ENCODE measurements at regions not wholly inside any gene's neighbourhood (a gene's known extent, or its start where the extent isn't known, plus 50 kb on each side); places are given as distances from the start of the nearest gene placed in this dataset.
"Not testable (repeated sequence)": the region's sequence is repeated elsewhere in the genome, so short reads cannot be mapped to it uniquely, and the experiment has no call there.

- Histone ChIP-seq H3K4me3 (ENCODE audit: low read length, poor library complexity, severe bottlenecking) (no peak overlapping the region), H3K27me3 (ENCODE audit: insufficient read depth, low read length, poor library complexity, severe bottlenecking) (no peaks in the 10 kb centered on the region), H2AFZ (ENCODE audit: low read length) (no peak overlapping the region), H3F3A (ENCODE audit: low read depth) (no peaks in the 10 kb centered on the region), H3K79me2 (ENCODE audit: insufficient read depth, low read length) (no peaks in the 10 kb centered on the region), H3K9ac (ENCODE audit: low read depth, low read length, poor library complexity, severe bottlenecking) (no peak overlapping the region), H3K9me2 (replicated peaks; ENCODE audit: low read depth, low read length) (no peaks in the 10 kb centered on the region), H3K36me3 (ENCODE audit: insufficient read depth, low read length) (no peaks in the 10 kb centered on the region), H3K9me3 (ENCODE audit: insufficient read depth, low read depth, low read length) (no peaks in the 10 kb centered on the region), H3K4me1 (ENCODE audit: insufficient read depth, low read length, poor library complexity, severe bottlenecking) (peaks cover 2% of the 10 kb centered on the region), H3K4me2 (ENCODE audit: low read depth, low read length, poor library complexity, severe bottlenecking) (no peak overlapping the region), H4K20me1 (ENCODE audit: insufficient read depth, low read length, poor library complexity, severe bottlenecking) (no peaks in the 10 kb centered on the region)
- no peak for TF ChIP-seq CTCF (conservative IDR thresholded peaks at IDR 0.05; ENCODE audit: low read length)
- no peak for TF ChIP-seq EZH2phosphoT487 (IDR thresholded peaks at IDR 0.05; ENCODE audit: borderline replicate concordance)
Observed at GRCh38 chr6:126891158-126891557, 227.3 kb upstream of the RSPO3 start.

- H3K9ac ChIP-seq (ENCODE audit: low read depth, low read length, poor library complexity, severe bottlenecking) = not testable (repeated sequence)
Observed at GRCh38 chr6:126892869-126893268, 225.6 kb upstream of the RSPO3 start.

GRCh38 chr6:126897758-126898157 lies 220.7 kb upstream of the RSPO3 start:
- Histone ChIP-seq H4K20me1 (ENCODE audit: insufficient read depth, low read length, poor library complexity, severe bottlenecking) (no peaks in the 10 kb centered on the region), H3K9me2 (replicated peaks; ENCODE audit: low read depth, low read length) (0 out of 2 replicates have a peak, but pooled peaks cover 3% of the 10 kb centered on the region), H3K9me3 (ENCODE audit: insufficient read depth, low read depth, low read length) (no peaks in the 10 kb centered on the region), H3K9ac (ENCODE audit: low read depth, low read length, poor library complexity, severe bottlenecking) (no peak overlapping the region), H3K4me2 (ENCODE audit: low read depth, low read length, poor library complexity, severe bottlenecking) (no peak overlapping the region), H3F3A (ENCODE audit: low read depth) (no peaks in the 10 kb centered on the region), H2AFZ (ENCODE audit: low read length) (no peak overlapping the region), H3K4me3 (ENCODE audit: low read length, poor library complexity, severe bottlenecking) (no peak overlapping the region), H3K4me1 (ENCODE audit: insufficient read depth, low read length, poor library complexity, severe bottlenecking) (no peaks in the 10 kb centered on the region), H3K27me3 (ENCODE audit: insufficient read depth, low read length, poor library complexity, severe bottlenecking) (no peaks in the 10 kb centered on the region), H3K79me2 (ENCODE audit: insufficient read depth, low read length) (no peaks in the 10 kb centered on the region), H3K36me3 (ENCODE audit: insufficient read depth, low read length) (no peaks in the 10 kb centered on the region)
- TF ChIP-seq CTCF (conservative IDR thresholded peaks at IDR 0.05; ENCODE audit: low read length) = no peak
- TF ChIP-seq EZH2phosphoT487 (IDR thresholded peaks at IDR 0.05; ENCODE audit: borderline replicate concordance) = no peak

More at GRCh38 chr6:126892869-126893268, 225.6 kb upstream of the RSPO3 start:
- not testable (repeated sequence) for H3K9me3 ChIP-seq (ENCODE audit: insufficient read depth, low read depth, low read length); H3F3A ChIP-seq (ENCODE audit: low read depth); H4K20me1 ChIP-seq (ENCODE audit: insufficient read depth, low read length, poor library complexity, severe bottlenecking); H3K79me2 ChIP-seq (ENCODE audit: insufficient read depth, low read length); H3K9me2 ChIP-seq (replicated peaks; ENCODE audit: low read depth, low read length); H3K36me3 ChIP-seq (ENCODE audit: insufficient read depth, low read length); H3K4me2 ChIP-seq (ENCODE audit: low read depth, low read length, poor library complexity, severe bottlenecking); H3K4me1 ChIP-seq (ENCODE audit: insufficient read depth, low read length, poor library complexity, severe bottlenecking); H3K27me3 ChIP-seq (ENCODE audit: insufficient read depth, low read length, poor library complexity, severe bottlenecking); H2AFZ ChIP-seq (ENCODE audit: low read length); H3K4me3 ChIP-seq (ENCODE audit: low read length, poor library complexity, severe bottlenecking)

GRCh38 chr6:126904176-126904575 lies 214.3 kb upstream of the RSPO3 start:
- Histone ChIP-seq H3K9ac (ENCODE audit: low read depth, low read length, poor library complexity, severe bottlenecking) (no peak overlapping the region), H3K9me3 (ENCODE audit: insufficient read depth, low read depth, low read length) (no peaks in the 10 kb centered on the region), H2AFZ (ENCODE audit: low read length) (peak overlapping the region; percentile 79), H3K79me2 (ENCODE audit: insufficient read depth, low read length) (no peaks in the 10 kb centered on the region), H3F3A (ENCODE audit: low read depth) (no peaks in the 10 kb centered on the region), H3K4me2 (ENCODE audit: low read depth, low read length, poor library complexity, severe bottlenecking) (no peak overlapping the region), H3K4me3 (ENCODE audit: low read length, poor library complexity, severe bottlenecking) (no peak overlapping the region), H3K9me2 (replicated peaks; ENCODE audit: low read depth, low read length) (no peaks in the 10 kb centered on the region), H3K27me3 (ENCODE audit: insufficient read depth, low read length, poor library complexity, severe bottlenecking) (no peaks in the 10 kb centered on the region), H3K36me3 (ENCODE audit: insufficient read depth, low read length) (no peaks in the 10 kb centered on the region), H4K20me1 (ENCODE audit: insufficient read depth, low read length, poor library complexity, severe bottlenecking) (no peaks in the 10 kb centered on the region), H3K4me1 (ENCODE audit: insufficient read depth, low read length, poor library complexity, severe bottlenecking) (no peaks in the 10 kb centered on the region)
- TF ChIP-seq EZH2phosphoT487 (IDR thresholded peaks at IDR 0.05; ENCODE audit: borderline replicate concordance) = no peak
- TF ChIP-seq CTCF (conservative IDR thresholded peaks at IDR 0.05; ENCODE audit: low read length) = no peak
